RWPE1 (cell line): ENCODE measurements at regions not wholly inside any gene's neighbourhood (a gene's known extent, or its start where the extent isn't known, plus 50 kb on each side); places are given as distances from the start of the nearest gene placed in this dataset.

Experiments used
- CTCF ChIA-PET: fragments of 350-600 bp; sonication (Branson Sonifier 250); formaldehyde crosslinking; extraction: SDS; loops from one replicate; lab custom pipeline; 2021; lab: Yijun Ruan, JAX
- POLR2A ChIA-PET: fragments of 400-600 bp; formaldehyde crosslinking; extraction: SDS; loops from one replicate; lab custom pipeline; 2020; ENCODE audit warnings: antibody characterized with exemption; ENCODE audit not compliant: low non-redundant PET; lab: Yijun Ruan, JAX
- DNase-seq: peaks from one replicate; pipeline ENCODE4 v3.0.0; 2012; ENCODE audit warnings: low spot score
- H3K27ac ChIP-seq: fragments of 450-650 bp; 2 replicates; pipeline ENCODE4 v1.5.1; 2017
- TF ChIP-seq, protein P1 (sequence below): fragments of 450-650 bp; conservative IDR thresholded peaks from 2 replicates; pipeline ENCODE4 v1.5.1; 2017; ENCODE audit warnings: low read depth, mild to moderate bottlenecking

DNA sequence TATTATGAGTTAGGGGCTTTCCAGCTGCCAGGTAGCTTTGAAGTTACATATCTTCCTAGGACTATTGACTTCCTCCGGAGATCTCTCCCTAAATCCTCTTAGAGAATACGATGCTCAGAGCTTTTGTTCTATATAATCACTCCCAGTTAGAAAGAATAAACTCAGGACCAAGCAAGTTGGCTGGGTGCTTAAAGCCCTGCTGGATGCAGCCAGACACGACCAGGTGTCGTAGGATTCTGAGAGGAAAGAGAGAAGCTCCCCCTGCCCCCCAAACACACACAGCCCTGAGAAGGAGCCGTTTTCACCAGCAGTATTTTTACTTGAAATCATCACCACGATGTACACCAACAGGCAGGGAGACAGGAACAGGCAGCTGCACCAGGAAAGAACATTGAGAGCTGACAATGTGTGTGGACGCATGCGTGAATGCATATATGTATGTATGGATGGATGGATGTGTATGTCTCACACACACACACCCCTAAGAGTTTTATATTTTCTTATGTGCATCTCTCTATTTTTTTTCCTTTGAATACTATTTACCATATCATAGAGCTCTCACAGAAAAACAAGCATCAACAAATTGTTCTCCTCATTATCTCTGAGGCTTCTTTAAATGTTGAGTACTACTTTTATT is 382.6 kb downstream of the EPHA4 start:
- CTCF ChIA-PET = no interaction called here
- TF ChIP-seq, protein P1, sequence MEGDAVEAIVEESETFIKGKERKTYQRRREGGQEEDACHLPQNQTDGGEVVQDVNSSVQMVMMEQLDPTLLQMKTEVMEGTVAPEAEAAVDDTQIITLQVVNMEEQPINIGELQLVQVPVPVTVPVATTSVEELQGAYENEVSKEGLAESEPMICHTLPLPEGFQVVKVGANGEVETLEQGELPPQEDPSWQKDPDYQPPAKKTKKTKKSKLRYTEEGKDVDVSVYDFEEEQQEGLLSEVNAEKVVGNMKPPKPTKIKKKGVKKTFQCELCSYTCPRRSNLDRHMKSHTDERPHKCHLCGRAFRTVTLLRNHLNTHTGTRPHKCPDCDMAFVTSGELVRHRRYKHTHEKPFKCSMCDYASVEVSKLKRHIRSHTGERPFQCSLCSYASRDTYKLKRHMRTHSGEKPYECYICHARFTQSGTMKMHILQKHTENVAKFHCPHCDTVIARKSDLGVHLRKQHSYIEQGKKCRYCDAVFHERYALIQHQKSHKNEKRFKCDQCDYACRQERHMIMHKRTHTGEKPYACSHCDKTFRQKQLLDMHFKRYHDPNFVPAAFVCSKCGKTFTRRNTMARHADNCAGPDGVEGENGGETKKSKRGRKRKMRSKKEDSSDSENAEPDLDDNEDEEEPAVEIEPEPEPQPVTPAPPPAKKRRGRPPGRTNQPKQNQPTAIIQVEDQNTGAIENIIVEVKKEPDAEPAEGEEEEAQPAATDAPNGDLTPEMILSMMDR = no peak
- H3K27ac ChIP-seq = no peak overlapping the region
- POLR2A ChIA-PET = no interaction called here
- DNase-seq = no peak

DNA sequence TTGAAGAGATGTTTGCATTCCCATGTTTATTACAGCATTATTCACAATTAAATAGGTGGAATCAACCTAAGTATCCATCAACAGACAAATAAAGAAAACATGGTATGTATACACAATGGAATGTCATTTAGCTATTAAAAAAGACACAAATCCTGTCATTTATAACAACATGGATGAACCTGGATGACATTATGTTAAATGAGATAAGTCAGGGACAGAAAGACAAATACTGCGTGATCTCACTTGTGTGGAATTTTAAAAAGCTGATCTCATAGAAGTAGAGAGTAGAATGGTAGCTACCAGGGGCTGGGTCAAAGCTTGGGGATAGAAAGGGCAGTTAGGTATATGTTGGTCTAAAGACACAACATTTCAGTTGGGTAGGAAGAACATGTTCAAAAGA is 376.3 kb downstream of the EPHA4 start:
- DNase-seq = no peak
- H3K27ac ChIP-seq = no peak overlapping the region
- ChIA-PET CTCF (interaction anchor here (0.5 kb wide), 1 partner anchor 262 kb away, joined by 4 read pairs; no protein-coding TSS in a partner anchor), POLR2A (no interaction called here)
- TF ChIP-seq, protein P1 = no peak

DNA sequence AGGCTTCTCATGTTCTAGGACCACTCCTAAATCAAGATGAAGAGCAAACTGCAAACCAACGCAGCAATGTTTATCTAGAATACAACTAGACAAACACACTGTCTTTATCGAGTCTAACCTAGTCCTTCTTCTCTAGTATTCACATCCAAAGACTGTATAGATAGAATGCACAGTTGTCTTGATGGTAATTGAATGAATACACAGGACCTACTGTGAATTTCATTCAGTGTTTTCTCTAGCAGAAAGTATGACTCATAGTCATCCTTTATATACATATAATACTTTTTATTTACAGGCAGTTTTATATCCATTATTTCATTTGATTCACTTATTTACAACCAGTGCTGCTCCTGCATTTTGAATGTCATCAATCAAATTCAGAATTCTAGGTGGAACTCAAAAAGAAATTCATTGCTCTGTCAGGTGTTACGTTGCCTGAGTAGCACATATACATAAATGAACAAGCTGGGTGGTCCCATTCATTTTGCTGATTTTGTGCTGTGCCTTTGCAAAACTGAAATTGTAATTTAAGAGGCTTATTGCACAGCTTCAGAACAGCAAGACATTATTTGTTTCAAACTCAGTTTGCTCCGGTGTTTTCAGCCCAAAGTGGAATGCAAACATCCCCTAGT is 374.8 kb downstream of the EPHA4 start:
- no peak overlapping the region for H3K27ac ChIP-seq
- no peak for DNase-seq
- ChIA-PET CTCF (no interaction called here), POLR2A (no interaction called here)
- TF ChIP-seq, protein P1 = no peak

DNA sequence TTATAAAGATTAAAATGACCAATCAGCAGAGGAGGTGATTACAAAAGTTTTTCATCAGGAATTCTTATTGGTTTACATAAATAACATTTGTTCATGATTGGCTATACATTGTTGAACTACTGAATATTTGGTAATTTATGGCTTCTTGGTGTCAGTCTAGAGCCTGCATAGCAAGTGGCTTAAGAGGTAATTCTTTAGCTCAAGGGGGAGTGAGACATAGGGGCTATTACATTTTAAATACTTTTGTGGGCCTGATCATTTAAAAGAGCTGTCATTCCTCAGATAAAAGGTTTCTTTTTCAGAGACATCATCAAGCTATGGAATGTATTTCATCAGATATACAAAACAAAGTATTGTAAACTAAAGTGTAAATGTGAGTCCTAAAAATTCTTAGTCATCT is 373.8 kb downstream of the EPHA4 start:
- no peak overlapping the region for H3K27ac ChIP-seq
- DNase-seq = no peak
- ChIA-PET POLR2A (no interaction called here), CTCF (no interaction called here)
- TF ChIP-seq, protein P1 = no peak

DNA sequence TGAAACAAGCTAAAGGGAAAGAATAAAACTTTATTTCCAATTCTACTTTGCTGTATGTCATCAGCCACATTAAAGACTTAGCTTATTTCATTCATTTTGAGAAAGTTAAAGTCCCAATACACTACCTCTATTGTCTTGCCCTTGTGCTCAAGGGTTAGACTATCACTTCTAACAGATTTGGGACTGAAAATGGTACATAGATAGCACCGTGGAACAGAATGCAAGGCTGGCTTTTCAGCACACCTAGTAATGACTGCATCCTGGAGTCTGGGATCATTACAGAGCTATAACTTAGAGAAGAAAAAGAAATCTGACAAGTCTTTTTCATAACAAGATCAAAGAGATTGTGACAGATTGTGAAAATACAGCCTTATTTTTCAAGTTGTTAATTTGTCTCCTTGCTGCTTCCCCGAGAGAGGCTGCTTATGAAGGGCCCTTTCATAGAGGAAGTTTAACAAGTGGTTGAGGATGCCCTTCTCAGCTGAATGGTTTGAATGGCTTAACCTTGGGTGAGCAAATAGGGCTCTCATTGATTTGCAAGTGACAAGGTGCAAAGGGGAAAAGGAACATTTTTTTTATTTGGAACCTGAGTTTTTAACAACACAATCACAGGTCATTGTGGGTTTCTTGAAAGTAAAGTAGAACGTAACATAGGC is 371.8 kb downstream of the EPHA4 start:
- DNase-seq = no peak
- TF ChIP-seq, protein P1 = no peak
- ChIA-PET CTCF (interaction anchor here (0.7 kb wide), 1 partner anchor 222 kb away, joined by 5 read pairs; no protein-coding TSS in a partner anchor), POLR2A (no interaction called here)
- no peak overlapping the region for H3K27ac ChIP-seq

DNA sequence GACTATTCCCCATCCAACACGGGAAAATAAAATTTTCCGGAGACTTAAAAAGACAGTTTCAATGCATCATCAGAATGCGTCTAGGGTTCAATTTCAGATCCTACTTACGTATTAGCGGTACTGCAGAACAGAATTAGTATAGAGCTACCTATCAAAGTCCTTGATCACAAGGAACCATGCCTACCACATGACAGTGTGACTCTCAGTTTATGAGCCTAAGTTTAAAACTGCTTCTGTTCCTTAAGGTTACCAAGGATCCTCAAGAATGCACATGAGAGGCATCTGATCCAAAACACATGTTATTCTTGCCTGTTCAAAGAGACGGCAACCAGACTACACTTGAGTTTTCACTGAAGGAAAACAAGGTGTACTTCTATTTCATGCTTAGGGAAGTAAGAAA is 369.7 kb downstream of the EPHA4 start:
- DNase-seq = no peak
- TF ChIP-seq, protein P1 = no peak
- POLR2A ChIA-PET = no interaction called here
- no peak overlapping the region for H3K27ac ChIP-seq
- CTCF ChIA-PET = interaction anchor here (0.6 kb wide), 1 partner anchor 35 kb away, joined by 3 read pairs; no protein-coding TSS in a partner anchor
